ENCODE measurements at regions not wholly inside any gene's neighbourhood (a gene's known extent, or its start where the extent isn't known, plus 50 kb on each side); places are given as distances from the start of the nearest gene placed in this dataset.

GRCh38 chr2:21944536-21944935 is 820.8 kb downstream of the TDRD15 start:
- H3K9ac ChIP-seq (ENCODE audit: low read depth, low read length, poor library complexity) = no peak overlapping the region
- no peak overlapping the region for H3K4ac ChIP-seq (ENCODE audit: low read length)
- H2BK15ac ChIP-seq (ENCODE audit: low read length) = no peak overlapping the region
- H3K4me2 ChIP-seq (ENCODE audit: insufficient read depth, low read length, poor library complexity, severe bottlenecking) = no peak overlapping the region
- no peak overlapping the region for H4K91ac ChIP-seq (ENCODE audit: low read depth, low read length, poor library complexity)
- H3K4me1 ChIP-seq (ENCODE audit: control insufficient read depth in 2 of 2, insufficient read depth in 1 of 2, low read depth in 1 of 2, low read length in 2 of 2) = peaks cover 0 to 2% of the 10 kb centered on the region in 2 donors
- H2AFZ ChIP-seq (ENCODE audit: low read length) = no peak overlapping the region
- H2BK12ac ChIP-seq (ENCODE audit: low read length) = no peak overlapping the region
- H3K36me3 ChIP-seq (replicated peaks in 1 of 2; ENCODE audit: control insufficient read depth in 2 of 2, insufficient read depth in 2 of 2, low read length in 2 of 2) = no peaks in the 10 kb centered on the region
- no peak overlapping the region for H2AK5ac ChIP-seq (ENCODE audit: low read depth, low read length)
- H3K79me1 ChIP-seq (ENCODE audit: low read depth, low read length) = no peaks in the 10 kb centered on the region
- H3K27ac ChIP-seq (replicated peaks; ENCODE audit: low read length) = no peak overlapping the region
- no peak overlapping the region for H3K4me3 ChIP-seq (ENCODE audit: low read length in 2 of 2)
- no peaks in the 10 kb centered on the region for H3K27me3 ChIP-seq (ENCODE audit: control insufficient read depth in 3 of 3, insufficient read depth in 3 of 3, low read depth in 1 of 3, low read length in 3 of 3)
- H3K9me3 ChIP-seq (replicated peaks in 1 of 2; ENCODE audit: control insufficient read depth in 2 of 2, insufficient read depth in 1 of 2, low read depth in 1 of 2, low read length in 2 of 2) = no peaks in the 10 kb centered on the region
- H2BK120ac ChIP-seq (ENCODE audit: low read depth, low read length) = no peak overlapping the region
- no CpG with 5 or more reads among the region's 3 CpGs for WGBS, 2 donors (ENCODE audit: extremely low coverage in 2 of 2, insufficient read length in 2 of 2, insufficient replicate concordance in 1 of 2)
- H3K18ac ChIP-seq (ENCODE audit: low read length) = no peak overlapping the region
- no peak overlapping the region for H2BK5ac ChIP-seq (ENCODE audit: low read length)
- DNase-seq (ENCODE audit: low spot score) = no peak
- H3K14ac ChIP-seq (ENCODE audit: low read length) = no peak overlapping the region
- no peak overlapping the region for H4K8ac ChIP-seq (ENCODE audit: low read depth, low read length)
- no peak overlapping the region for H3K23ac ChIP-seq (ENCODE audit: low read depth, low read length, poor library complexity)

DNA sequence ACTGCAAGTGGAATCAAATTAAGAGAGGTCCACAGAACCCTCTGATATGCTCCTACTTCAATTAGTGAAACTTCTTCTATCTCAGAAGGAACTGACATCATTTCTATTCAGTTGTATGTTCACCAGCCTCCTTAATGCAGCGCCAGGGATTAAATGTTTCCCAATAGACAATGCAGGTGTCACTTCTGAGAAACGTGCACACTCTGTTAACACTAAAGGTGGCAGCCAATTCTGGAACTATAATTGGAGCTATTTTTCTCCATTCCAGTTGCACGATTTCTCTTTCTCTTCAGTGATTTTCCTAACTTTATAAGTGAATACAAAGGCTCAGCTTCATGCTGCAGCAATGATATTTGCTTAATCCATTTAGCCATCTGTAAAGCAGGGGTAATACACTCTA is 821.9 kb downstream of the TDRD15 start:
- Histone ChIP-seq H3K9ac (ENCODE audit: low read depth, low read length, poor library complexity) (no peak overlapping the region), H2AK5ac (ENCODE audit: low read depth, low read length) (no peak overlapping the region), H3K27me3 (ENCODE audit: control insufficient read depth in 3 of 3, insufficient read depth in 3 of 3, low read depth in 1 of 3, low read length in 3 of 3) (no peaks in the 10 kb centered on the region), H4K8ac (ENCODE audit: low read depth, low read length) (no peak overlapping the region), H2BK120ac (ENCODE audit: low read depth, low read length) (no peak overlapping the region), H3K36me3 (replicated peaks in 1 of 2; ENCODE audit: control insufficient read depth in 2 of 2, insufficient read depth in 2 of 2, low read length in 2 of 2) (no peaks in the 10 kb centered on the region), H3K4me3 (ENCODE audit: low read length in 2 of 2) (no peak overlapping the region), H2BK15ac (ENCODE audit: low read length) (no peak overlapping the region), H2BK12ac (ENCODE audit: low read length) (no peak overlapping the region), H3K9me3 (replicated peaks in 1 of 2; ENCODE audit: control insufficient read depth in 2 of 2, insufficient read depth in 1 of 2, low read depth in 1 of 2, low read length in 2 of 2) (no peaks in the 10 kb centered on the region), H3K14ac (ENCODE audit: low read length) (no peak overlapping the region), H2BK5ac (ENCODE audit: low read length) (no peak overlapping the region), H2AFZ (ENCODE audit: low read length) (no peak overlapping the region), H3K79me1 (ENCODE audit: low read depth, low read length) (no peaks in the 10 kb centered on the region), H3K27ac (replicated peaks; ENCODE audit: low read length) (no peak overlapping the region), H3K4me1 (ENCODE audit: control insufficient read depth in 2 of 2, insufficient read depth in 1 of 2, low read depth in 1 of 2, low read length in 2 of 2) (peaks cover 0 to 2% of the 10 kb centered on the region in 2 donors), H4K91ac (ENCODE audit: low read depth, low read length, poor library complexity) (no peak overlapping the region), H3K23ac (ENCODE audit: low read depth, low read length, poor library complexity) (no peak overlapping the region), H3K18ac (ENCODE audit: low read length) (no peak overlapping the region), H3K4me2 (ENCODE audit: insufficient read depth, low read length, poor library complexity, severe bottlenecking) (no peak overlapping the region), H3K4ac (ENCODE audit: low read length) (no peak overlapping the region)
- no CpG with 5 or more reads among the region's 3 CpGs for WGBS, 2 donors (ENCODE audit: extremely low coverage in 2 of 2, insufficient read length in 2 of 2, insufficient replicate concordance in 1 of 2)
- no peak for DNase-seq (ENCODE audit: low spot score)

DNA sequence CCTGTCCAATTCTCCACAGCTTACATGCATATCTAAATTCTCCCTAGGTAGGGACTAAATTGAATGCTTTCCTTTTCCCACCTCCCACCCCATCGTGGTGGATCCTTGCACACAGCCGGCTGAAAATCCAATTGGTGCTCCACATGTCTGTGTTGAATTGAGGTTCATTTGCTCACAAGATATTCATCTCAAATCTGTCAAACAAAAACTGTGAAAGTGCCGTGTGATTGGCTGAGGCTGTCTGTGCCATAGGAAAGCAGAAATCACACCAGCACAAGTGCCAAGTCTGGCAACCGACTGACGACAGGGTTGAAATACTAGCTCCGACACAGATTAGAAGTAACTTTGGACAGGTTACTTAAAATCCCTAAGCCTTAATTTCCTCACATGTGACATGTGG is 823.3 kb downstream of the TDRD15 start:
- Histone ChIP-seq H3K18ac (ENCODE audit: low read length) (no peak overlapping the region), H4K8ac (ENCODE audit: low read depth, low read length) (no peak overlapping the region), H3K4me1 (ENCODE audit: control insufficient read depth in 2 of 2, insufficient read depth in 1 of 2, low read depth in 1 of 2, low read length in 2 of 2) (peaks cover 0 to 2% of the 10 kb centered on the region in 2 donors), H3K36me3 (replicated peaks in 1 of 2; ENCODE audit: control insufficient read depth in 2 of 2, insufficient read depth in 2 of 2, low read length in 2 of 2) (no peaks in the 10 kb centered on the region), H3K9me3 (replicated peaks in 1 of 2; ENCODE audit: control insufficient read depth in 2 of 2, insufficient read depth in 1 of 2, low read depth in 1 of 2, low read length in 2 of 2) (no peaks in the 10 kb centered on the region), H3K4me3 (ENCODE audit: low read length in 2 of 2) (no peak overlapping the region), H3K4me2 (ENCODE audit: insufficient read depth, low read length, poor library complexity, severe bottlenecking) (no peak overlapping the region), H2BK5ac (ENCODE audit: low read length) (no peak overlapping the region), H3K23ac (ENCODE audit: low read depth, low read length, poor library complexity) (no peak overlapping the region), H3K79me1 (ENCODE audit: low read depth, low read length) (no peaks in the 10 kb centered on the region), H2BK120ac (ENCODE audit: low read depth, low read length) (no peak overlapping the region), H2BK12ac (ENCODE audit: low read length) (no peak overlapping the region), H2BK15ac (ENCODE audit: low read length) (no peak overlapping the region), H2AK5ac (ENCODE audit: low read depth, low read length) (no peak overlapping the region), H3K14ac (ENCODE audit: low read length) (no peak overlapping the region), H3K27ac (replicated peaks; ENCODE audit: low read length) (no peak overlapping the region), H4K91ac (ENCODE audit: low read depth, low read length, poor library complexity) (no peak overlapping the region), H3K9ac (ENCODE audit: low read depth, low read length, poor library complexity) (no peak overlapping the region), H3K27me3 (ENCODE audit: control insufficient read depth in 3 of 3, insufficient read depth in 3 of 3, low read depth in 1 of 3, low read length in 3 of 3) (no peaks in the 10 kb centered on the region), H3K4ac (ENCODE audit: low read length) (no peak overlapping the region), H2AFZ (ENCODE audit: low read length) (no peak overlapping the region)
- no CpG with 5 or more reads among the region's 6 CpGs for WGBS, 2 donors (ENCODE audit: extremely low coverage in 2 of 2, insufficient read length in 2 of 2, insufficient replicate concordance in 1 of 2)
- no peak for DNase-seq (ENCODE audit: low spot score)

DNA sequence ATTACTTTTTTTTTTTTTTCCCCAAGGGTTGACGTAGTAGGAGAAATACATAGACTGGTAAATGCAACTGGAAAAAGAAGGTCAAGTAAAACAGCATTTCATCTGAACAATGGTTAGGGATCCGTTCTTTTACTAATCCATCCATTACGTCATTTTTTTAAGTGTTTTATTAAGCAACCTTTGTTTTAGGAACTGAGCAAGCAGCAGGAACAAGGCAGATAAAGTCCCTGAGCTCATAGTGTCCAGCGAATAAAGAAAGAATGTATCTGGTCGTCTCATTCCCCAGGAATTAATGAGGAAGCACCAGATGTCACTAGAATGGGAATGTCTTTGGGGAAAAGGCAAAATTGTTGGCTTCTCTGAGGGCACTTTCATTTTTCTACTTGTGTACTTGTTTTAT is 842.4 kb downstream of the TDRD15 start:
- H3K79me1 ChIP-seq (ENCODE audit: low read depth, low read length) = no peaks in the 10 kb centered on the region
- H3K27me3 ChIP-seq (ENCODE audit: control insufficient read depth in 3 of 3, insufficient read depth in 3 of 3, low read depth in 1 of 3, low read length in 3 of 3) = no peaks in the 10 kb centered on the region
- no CpG with 5 or more reads among the region's 5 CpGs for WGBS, 2 donors (ENCODE audit: extremely low coverage in 2 of 2, insufficient read length in 2 of 2, insufficient replicate concordance in 1 of 2)
- no peak overlapping the region for H2BK5ac ChIP-seq (ENCODE audit: low read length)
- H3K23ac ChIP-seq (ENCODE audit: low read depth, low read length, poor library complexity) = no peak overlapping the region
- H3K9me3 ChIP-seq (replicated peaks in 1 of 2; ENCODE audit: control insufficient read depth in 2 of 2, insufficient read depth in 1 of 2, low read depth in 1 of 2, low read length in 2 of 2) = no peaks in the 10 kb centered on the region
- no peak for DNase-seq (ENCODE audit: low spot score)
- H3K14ac ChIP-seq (ENCODE audit: low read length) = no peak overlapping the region
- H3K9ac ChIP-seq (ENCODE audit: low read depth, low read length, poor library complexity) = no peak overlapping the region
- no peak overlapping the region for H4K91ac ChIP-seq (ENCODE audit: low read depth, low read length, poor library complexity)
- H3K18ac ChIP-seq (ENCODE audit: low read length) = no peak overlapping the region
- no peak overlapping the region for H3K4me3 ChIP-seq (ENCODE audit: low read length in 2 of 2)
- H3K4ac ChIP-seq (ENCODE audit: low read length) = no peak overlapping the region
- H2BK15ac ChIP-seq (ENCODE audit: low read length) = no peak overlapping the region
- no peaks in the 10 kb centered on the region for H3K36me3 ChIP-seq (replicated peaks in 1 of 2; ENCODE audit: control insufficient read depth in 2 of 2, insufficient read depth in 2 of 2, low read length in 2 of 2)
- no peak overlapping the region for H2AFZ ChIP-seq (ENCODE audit: low read length)
- no peaks in the 10 kb centered on the region for H3K4me1 ChIP-seq (ENCODE audit: control insufficient read depth in 2 of 2, insufficient read depth in 1 of 2, low read depth in 1 of 2, low read length in 2 of 2)
- H2AK5ac ChIP-seq (ENCODE audit: low read depth, low read length) = no peak overlapping the region
- no peak overlapping the region for H2BK120ac ChIP-seq (ENCODE audit: low read depth, low read length)
- H4K8ac ChIP-seq (ENCODE audit: low read depth, low read length) = no peak overlapping the region
- H3K27ac ChIP-seq (replicated peaks; ENCODE audit: low read length) = no peak overlapping the region
- H3K4me2 ChIP-seq (ENCODE audit: insufficient read depth, low read length, poor library complexity, severe bottlenecking) = no peak overlapping the region
- H2BK12ac ChIP-seq (ENCODE audit: low read length) = no peak overlapping the region
